HG02642 (cell line): ENCODE measurements at regions not wholly inside any gene's neighbourhood (a gene's known extent, or its start where the extent isn't known, plus 50 kb on each side); places are given as distances from the start of the nearest gene placed in this dataset.

ENCODE experiments used
- ATAC-seq: cut with Tn5 transposase; IDR thresholded peaks from one replicate; pipeline ENCODE4 v1.9.1; 2021; ENCODE audit warnings: mild to moderate bottlenecking; ENCODE audit not compliant: unreplicated experiment, poor library complexity

DNA sequence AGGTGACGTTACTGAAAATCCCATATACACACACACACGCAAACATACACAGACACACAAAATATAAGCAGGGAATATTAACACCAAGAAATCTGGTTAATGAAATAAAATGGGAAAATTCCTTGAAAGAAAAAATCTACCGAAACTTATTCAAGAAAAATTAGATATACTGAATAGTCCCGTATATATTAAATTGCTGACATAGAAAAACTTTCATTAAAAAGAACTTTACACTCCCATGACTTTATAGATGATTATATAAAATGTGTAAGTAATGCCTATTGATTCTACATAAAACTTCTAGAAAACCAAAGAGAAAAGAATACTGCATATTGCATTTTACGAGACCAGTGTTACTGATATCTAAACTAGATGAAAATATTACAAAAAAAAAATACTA is 803.2 kb downstream of the SLC16A7 start:
- ATAC-seq: no peak

DNA sequence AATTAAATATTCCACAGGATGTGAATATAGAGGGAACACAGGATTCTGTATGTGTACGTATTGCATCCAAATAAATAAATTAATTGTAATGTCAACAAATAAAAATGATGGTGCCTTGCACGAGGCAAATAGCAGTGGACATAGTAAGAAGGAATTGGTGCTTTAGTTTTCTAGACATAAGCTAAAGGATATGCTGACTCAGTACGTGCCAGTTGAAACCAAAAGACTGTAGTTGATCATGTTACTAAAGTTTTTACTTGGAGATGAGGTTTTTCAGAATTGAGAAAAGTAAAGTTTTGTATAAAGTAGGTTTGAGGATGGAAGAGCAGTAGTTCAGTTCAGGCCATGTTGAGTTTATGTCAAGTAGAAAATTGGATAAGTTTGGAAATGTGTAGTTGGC is 807.2 kb downstream of the SLC16A7 start:
- ATAC-seq: no peak

DNA sequence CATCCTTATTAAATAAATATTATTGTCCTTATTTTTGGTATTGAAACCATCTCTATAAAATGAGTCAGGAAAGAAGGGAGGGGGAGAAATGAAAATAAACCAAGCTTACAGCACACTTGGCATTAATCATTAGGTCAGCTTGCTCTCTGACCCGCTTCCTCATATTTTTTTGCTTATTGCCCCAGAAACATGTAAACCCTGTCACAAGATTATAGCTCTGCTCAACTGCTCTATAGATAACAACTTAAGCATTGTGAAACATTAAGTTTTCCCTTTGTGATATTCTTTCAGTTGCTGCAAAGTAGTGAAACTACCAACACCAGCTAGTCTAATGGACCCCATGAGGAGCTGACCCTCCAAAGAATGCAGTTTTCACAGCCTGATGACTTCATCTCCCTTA is 819.5 kb downstream of the SLC16A7 start:
- no peak for ATAC-seq

DNA sequence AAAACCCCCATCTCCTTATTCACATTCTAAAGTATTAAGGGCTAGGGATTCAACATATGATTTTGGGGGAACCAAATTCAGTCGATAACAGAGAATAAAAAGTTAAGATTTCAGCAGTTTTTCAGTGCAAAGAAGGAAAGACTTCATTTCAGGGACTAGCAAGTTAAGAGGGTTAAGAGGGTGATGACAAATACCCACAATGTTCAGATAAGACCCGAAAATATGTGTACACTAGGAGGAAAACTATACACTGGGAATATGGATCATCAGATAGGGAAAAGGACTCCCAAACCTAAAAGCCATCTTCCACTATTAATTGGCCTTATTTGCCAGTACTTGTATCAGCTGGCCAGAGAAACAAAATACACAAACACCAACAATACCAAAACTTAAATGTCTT is 824.2 kb downstream of the SLC16A7 start:
- no peak for ATAC-seq

DNA sequence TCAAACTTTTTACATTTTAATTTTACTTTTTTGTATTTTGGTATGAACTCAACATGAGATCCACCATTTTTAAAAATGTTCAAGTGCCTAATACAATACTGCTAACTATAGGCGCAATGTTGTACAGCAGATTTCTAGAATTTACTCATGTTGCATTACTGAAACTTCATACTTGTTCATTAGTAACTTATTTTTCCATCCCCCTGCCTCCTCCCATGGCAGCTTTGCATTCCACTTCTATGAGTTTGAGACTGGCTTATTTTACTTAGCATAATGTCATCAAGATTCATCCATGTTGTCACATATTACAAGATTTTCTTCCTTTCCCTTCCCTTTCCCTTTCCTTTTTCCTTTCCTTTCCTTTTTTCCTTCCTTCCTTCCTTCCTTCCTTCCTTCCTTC is 825.9 kb downstream of the SLC16A7 start:
- no peak for ATAC-seq

DNA sequence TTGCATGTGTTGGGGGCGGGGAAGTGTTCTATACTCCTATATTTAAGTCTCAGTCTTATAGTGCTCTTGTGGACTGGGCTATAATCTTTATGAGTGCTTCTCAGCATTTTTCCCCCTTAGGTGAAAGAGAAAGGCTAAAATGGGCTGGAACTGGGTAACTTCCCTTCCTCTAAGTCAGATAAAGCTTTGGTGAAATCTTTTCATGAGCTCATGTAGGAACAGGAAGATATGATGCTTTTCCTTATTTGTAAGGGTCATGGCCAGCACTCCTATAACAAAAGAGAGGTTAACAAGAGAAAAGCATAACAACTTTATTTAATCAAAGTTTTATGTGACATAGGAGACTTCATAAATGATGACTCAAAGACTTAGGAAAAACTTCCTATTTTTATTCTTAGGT is 841.5 kb downstream of the SLC16A7 start:
- no peak for ATAC-seq

DNA sequence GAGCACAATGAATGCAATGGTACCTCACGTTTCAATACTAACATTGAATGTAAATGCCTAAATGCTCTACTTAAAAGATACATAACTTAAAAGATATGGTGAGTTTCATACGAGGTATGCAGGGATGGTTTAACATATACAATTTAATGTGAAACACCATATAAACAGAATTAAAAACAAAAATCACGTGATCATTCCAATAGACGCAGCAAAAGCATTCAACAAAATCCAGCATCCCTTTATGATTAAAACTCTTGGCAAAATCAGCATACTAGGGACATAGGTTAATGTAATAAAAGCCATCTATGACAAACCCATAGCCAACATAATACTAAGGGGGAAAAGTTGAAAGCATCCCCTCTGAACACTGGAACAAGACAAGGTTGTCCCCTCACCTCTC is 845.7 kb downstream of the SLC16A7 start:
- no peak for ATAC-seq

DNA sequence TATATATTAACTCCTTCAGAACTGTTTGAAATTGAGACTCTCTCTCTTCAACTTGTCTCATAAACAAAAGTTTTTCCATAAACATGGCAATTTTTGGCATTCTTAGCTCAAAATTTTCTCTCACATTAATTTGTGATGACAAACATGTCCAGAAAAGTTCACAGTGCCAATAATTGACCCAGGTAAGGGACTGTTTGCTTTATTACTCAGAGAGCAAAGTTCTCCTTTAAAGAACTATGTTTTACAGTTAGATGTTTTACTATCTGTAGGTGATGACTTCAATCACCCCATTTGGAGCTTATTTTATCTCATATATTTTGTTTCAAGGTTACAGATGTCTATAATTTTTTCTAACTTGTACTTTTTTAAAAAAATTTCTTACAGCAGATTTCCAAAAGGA is 855.6 kb downstream of the SLC16A7 start:
- ATAC-seq: no peak

DNA sequence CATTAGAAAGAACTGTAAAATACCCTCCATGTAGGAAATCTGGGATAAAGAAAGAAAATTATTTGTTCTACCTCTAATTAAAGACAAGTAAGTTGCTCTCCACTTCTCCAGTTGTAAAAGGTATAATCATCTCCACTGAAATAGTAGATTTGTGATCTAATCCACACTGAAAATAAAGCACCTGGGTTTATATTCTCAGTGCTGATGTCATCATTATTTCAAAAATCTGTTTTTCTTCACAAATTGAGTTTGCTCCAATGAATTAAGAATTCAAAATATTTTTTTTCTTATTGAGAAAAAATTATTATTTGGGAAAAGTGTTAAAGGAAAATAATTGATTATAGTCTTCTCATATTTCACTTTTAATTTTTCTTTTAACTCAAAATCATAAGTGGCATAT is 869.2 kb downstream of the SLC16A7 start:
- no peak for ATAC-seq

DNA sequence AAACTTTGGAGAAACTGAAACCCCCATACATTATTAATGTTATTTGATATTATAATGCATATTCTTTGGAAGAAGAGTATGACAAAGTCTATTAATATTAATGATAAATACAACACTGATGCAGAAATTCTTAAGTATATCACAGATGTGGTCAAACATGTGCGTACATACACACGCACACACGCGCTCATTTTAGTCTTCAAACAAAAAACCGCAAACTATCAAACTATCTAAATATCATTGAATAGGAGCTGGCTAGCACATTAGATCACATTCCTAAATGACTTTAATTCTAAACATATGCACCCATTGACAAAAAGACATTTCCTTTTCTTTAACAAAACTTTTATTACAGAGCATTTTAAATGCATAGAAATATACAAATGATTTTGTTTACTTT is 872.7 kb downstream of the SLC16A7 start:
- no peak for ATAC-seq

DNA sequence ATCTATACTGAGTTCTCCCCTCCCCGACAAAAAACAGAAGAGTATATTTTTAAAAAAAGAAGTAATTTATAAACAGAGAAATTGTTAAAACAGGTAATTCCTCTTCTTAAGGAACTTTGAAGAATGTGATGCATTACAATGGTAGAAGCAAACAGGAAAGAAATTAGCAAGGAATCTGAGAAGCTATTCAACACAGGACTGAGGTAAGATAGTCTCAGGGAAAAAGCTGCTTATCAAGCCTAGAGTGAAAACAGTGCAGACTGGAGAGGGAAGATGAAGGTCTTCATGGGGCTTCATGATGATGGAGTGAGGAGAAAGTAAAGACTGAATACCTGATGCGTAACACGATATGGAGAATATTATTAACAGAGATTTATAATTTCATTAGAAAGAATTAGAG is 880.0 kb downstream of the SLC16A7 start:
- ATAC-seq: no peak

DNA sequence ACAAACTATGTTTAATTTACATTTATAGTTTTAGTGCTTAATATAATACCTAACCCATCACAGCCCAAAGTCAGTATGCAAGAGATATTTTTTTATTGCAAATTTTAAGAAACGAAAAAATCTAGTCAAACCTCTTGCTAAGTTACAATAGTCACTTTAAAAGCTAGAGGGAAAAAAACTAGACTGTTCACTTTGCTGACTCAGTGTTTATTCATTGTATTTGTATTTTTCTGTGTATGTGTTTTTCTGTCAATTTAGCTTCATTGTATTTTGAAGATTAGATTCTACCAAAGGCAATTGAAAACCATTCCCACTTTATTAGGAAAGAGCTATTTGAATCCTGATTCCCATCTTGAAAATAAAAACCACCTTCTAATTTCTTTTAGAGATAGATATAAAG is 891.5 kb downstream of the SLC16A7 start:
- no peak for ATAC-seq

DNA sequence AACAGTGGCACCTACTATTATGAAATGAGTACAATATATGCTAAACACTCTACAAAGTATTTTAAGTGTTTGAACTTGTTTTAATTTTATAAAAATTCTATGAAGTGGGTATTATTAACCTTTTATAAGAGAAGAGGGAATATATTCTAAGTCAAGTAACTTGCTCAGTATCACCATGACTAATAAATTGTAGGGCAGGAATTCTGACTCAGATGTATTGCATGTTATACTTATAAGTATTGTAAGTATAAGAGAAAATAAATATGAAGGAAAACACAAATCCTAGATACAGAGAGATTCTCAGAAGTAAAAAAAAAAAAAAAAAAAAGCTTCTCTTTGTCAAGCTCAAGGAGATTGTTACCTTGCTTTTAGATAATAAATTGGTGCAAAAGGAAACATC is 893.2 kb downstream of the SLC16A7 start:
- ATAC-seq: no peak

DNA sequence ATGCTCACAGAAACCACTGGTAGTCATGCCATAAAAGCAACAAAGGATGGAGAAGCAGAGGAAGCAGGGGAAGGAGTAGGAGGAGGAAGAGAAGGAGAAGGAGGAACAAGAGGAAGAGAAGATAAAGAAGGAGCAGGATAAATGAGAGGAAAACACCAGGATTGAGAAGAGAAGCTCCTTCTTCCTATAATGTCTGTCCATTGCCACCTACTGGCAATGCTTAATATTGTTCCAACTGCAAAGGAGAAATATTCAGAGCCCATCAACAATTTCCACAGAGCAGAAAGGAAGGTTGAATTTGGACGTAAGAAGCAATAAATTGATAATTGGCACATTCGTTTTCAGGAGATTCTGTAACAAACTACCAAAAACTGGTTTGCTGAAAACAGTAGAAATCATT is 898.4 kb downstream of the SLC16A7 start:
- peak; percentile 53 for ATAC-seq

DNA sequence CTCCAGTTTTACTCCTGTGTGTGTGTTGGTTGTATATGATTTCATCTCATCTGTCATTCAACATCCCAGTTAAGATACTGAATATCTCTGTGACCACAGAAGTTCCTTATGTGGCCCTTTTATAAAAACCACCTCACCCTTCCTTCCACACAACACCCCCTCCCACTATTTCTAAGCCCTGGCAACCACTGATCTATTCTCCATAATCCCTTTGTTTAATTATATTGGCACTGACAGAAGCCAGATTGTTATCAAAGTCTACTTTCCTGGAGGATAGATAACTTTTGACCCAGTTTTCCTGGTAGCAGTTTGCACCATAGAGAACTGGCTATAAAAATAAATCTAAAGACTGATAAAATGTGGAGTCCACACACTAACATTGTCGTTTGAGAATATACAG is 902.8 kb downstream of the SLC16A7 start:
- ATAC-seq: no peak

DNA sequence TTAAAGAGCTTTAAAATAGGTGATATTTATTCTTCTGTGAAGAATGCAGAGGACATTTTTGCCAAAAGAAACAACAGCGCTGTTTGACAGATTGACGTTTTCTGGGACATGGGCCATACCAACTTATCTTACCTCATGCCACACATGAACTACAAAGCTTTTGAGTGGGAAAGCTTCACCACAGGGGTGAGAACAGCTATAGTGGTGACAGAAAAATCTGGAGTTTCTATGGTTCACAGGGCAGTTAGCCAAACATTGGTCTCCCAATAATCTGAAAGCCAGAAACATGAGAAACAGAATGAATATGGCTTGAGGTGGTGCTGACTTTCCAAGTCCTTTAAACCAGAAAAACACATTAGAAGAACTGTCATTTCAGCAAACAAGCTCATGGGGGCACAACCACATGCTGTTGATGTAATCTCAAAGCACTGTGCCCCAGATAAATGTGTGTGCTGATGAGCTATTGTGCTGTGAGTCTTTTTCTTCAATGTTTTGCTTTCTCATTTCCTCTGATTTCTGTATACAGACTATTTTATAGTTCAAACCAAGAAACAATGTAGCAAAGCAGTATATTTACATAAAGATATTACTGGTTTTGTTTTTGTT is 905.4 kb downstream of the SLC16A7 start:
- ATAC-seq: no peak

DNA sequence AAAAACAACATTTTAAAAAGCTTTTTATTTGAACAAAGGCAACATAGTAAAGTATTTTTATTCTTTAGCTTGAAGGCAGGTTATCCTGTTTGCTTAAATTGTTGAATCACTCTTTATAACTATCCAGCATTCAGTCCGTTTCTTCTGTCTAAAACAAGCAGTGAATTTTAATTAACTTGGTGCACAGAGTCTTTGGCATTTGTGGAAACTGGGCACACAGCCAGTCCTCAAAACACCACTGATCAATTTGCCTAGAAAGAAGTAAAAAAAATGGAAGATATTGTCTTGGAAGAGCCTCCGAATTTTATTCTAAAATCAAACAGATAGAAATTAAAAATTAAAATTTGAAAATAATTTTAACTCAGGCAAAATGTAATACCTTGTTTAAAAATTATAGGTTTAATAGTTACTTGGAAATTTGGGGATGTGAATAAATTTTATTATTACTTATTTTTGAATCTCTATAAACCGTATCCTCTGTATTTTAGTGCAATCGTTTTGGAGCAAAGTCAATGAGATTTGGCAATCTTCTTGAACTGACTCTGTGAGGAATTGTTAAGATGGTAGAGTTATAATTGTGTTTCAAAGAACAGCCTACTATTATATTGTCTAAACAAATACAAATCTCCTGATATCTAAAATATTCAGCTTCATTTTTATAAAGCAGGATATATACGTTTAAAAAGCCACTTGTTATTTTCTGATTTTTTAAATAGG is 927.0 kb downstream of the SLC16A7 start:
- ATAC-seq: no peak

DNA sequence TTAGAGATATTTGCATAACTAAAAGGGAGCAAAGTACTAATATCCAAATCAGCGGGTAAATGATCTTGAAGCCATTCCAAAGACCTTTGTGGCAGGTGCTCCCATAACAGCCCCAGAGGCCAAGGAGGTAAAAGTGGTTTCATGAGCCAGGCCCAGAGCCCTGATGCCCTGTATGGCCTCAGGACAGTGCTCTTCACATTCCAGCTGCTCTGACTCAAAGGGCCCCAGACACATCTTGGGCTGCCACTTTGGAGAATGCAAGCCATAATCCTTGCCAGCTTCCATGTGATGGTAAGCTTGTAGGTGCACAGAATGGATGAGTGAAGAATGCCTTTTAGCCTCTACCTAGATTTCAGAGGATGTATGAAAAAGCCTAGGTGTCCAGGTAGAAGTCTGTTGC is 933.4 kb downstream of the SLC16A7 start:
- no peak for ATAC-seq

DNA sequence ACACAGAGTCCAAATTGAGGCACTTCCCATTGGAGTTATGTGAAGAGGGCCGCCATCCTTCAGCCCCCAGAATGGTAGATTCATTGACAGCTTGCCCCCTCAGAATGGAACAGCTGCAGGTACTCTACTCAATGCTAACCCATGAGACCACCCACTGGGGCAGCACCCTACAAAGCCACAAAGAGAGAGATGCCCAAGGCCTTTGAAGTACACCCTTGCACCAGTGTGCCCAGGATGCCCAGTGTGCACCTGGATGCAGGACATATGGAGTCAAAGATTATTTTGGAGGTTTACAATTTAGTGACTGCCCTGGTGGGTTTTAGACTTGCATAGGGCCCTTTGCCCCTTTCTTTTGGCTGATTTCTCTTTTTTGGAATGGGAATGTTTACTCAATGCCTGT is 933.9 kb downstream of the SLC16A7 start:
- no peak for ATAC-seq

DNA sequence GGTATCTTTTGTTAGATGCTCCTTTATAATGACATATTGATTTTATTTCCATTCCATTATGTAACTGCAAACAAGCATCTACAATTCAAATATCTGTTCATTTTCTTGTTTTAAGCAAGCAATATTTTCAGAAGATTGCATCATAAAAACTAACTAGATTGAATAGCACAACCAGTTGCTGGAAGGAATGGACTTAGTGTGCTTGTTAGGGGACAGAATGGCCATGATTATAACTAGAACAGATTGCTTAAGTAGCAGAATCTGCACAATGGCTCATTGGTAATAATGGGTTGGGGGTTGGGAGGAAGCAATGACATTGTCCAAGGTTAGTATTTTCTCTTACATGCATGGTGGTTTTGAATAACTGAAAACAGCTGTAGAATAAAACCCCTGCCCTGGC is 939.5 kb downstream of the SLC16A7 start:
- ATAC-seq: no peak

DNA sequence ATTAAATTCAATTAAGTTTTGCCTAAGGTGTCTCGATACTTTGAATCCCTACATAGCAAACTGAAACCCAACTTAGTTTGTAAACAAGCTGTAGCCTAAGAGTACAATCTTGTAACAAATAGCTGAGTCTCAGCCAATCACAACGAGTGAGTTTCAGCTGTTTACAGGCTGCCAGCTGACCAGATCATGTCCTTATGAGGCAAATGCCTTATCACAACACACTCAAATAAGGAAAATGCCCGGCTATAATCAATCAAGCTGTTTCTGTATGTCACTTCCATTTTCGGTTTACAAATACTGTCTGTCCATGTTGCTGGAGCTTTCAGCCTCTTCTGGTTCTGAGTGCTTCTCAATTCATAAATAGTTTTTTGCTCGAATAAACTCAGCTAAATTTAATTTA is 943.8 kb downstream of the SLC16A7 start:
- no peak for ATAC-seq

DNA sequence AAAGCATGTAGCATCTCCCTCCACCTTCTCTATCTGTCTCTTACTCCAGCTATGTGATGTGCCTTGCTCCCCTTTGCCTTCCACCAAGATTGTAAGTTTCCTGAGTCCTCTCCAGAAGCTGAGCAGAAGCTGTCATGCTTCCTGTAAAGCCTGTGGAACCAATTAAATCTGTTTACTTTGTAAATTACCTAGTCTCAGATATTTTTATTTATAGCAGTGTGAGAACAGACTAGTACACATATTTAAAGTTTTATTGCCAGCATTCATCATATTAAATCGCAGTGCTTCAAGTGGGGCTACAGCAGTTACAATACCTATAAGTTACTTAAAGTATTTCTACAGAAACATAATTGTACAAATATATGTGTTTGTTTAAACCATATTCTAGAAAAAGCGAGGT is 973.1 kb downstream of the SLC16A7 start:
- no peak for ATAC-seq
